ENCODE measurements at regions not wholly inside any gene's neighbourhood (a gene's known extent, or its start where the extent isn't known, plus 50 kb on each side); places are given as distances from the start of the nearest gene placed in this dataset.

DNA sequence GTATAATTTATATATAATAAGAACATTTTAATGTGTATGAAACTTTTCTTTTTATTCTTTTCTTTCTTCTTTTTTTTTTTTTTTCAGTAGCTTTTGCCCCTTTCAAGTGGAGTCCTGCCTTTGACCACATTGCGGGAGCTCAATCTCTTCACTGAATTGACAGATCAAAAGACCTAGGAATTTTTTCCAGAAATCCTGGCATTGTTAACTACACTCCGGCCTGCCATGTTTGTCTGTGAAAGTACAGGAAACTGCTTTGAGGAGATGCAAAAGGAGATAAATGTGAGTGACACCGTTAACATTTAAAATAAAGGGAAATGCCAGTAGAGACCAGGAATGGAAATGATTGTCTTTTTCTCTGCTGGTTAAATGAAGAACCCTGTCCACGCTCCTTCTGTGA lies 159.3 kb upstream of the VCX3A start:
- no peaks in the 10 kb centered on the region for H3K36me3 ChIP-seq
- intact Hi-C loops (cut with DNase I; ENCODE audit: low total_unique reads) = no loop called here
- H3K27ac ChIP-seq = no peak overlapping the region
- H3K9me3 ChIP-seq = peaks cover 0 to 4% of the 10 kb centered on the region in 2 donors
- no peak overlapping the region for H3K4me3 ChIP-seq
- TF ChIP-seq POLR2AphosphoS5 (IDR thresholded peaks at IDR 0.05) (no peak), POLR2A (IDR thresholded peaks at IDR 0.05) (no peak)
- TF ChIP-seq, protein P1, sequence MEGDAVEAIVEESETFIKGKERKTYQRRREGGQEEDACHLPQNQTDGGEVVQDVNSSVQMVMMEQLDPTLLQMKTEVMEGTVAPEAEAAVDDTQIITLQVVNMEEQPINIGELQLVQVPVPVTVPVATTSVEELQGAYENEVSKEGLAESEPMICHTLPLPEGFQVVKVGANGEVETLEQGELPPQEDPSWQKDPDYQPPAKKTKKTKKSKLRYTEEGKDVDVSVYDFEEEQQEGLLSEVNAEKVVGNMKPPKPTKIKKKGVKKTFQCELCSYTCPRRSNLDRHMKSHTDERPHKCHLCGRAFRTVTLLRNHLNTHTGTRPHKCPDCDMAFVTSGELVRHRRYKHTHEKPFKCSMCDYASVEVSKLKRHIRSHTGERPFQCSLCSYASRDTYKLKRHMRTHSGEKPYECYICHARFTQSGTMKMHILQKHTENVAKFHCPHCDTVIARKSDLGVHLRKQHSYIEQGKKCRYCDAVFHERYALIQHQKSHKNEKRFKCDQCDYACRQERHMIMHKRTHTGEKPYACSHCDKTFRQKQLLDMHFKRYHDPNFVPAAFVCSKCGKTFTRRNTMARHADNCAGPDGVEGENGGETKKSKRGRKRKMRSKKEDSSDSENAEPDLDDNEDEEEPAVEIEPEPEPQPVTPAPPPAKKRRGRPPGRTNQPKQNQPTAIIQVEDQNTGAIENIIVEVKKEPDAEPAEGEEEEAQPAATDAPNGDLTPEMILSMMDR (IDR thresholded peaks at IDR 0.05) = no peak
- no peak for DNase-seq (ENCODE audit: low spot score in 2 of 2)
- H3K27me3 ChIP-seq = no peaks in the 10 kb centered on the region
- no peaks in the 10 kb centered on the region for H3K4me1 ChIP-seq

DNA sequence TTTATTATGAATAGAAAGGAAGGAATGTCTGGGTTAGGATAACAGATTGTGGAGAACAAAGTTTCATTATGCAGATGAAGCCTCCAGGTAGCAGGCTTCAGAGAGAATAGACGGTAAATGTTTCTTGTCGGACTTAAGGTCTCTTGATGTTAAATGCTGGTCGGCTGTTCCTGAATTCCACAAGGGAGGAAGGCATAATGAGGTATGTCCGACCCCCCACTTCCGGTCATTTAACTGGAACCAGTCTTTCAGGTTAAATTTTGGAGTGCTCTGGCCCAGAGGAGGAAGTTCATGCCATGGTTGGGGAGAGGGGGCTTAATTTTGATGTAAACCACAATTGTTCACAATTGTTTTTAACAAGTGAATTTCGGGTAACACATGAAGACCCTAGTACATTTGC lies 158.1 kb upstream of the VCX3A start:
- Histone ChIP-seq H3K4me3 (no peak overlapping the region), H3K27me3 (no peaks in the 10 kb centered on the region), H3K9me3 (peaks cover 0 to 4% of the 10 kb centered on the region in 2 donors), H3K4me1 (no peaks in the 10 kb centered on the region), H3K27ac (no peak overlapping the region), H3K36me3 (no peaks in the 10 kb centered on the region)
- DNase-seq (ENCODE audit: low spot score in 2 of 2) = no peak
- no peak for TF ChIP-seq POLR2A (IDR thresholded peaks at IDR 0.05)
- TF ChIP-seq, protein P1 (IDR thresholded peaks at IDR 0.05) = no peak
- no peak for TF ChIP-seq POLR2AphosphoS5 (IDR thresholded peaks at IDR 0.05)
- intact Hi-C loops (cut with DNase I; ENCODE audit: low total_unique reads) = no loop called here

DNA sequence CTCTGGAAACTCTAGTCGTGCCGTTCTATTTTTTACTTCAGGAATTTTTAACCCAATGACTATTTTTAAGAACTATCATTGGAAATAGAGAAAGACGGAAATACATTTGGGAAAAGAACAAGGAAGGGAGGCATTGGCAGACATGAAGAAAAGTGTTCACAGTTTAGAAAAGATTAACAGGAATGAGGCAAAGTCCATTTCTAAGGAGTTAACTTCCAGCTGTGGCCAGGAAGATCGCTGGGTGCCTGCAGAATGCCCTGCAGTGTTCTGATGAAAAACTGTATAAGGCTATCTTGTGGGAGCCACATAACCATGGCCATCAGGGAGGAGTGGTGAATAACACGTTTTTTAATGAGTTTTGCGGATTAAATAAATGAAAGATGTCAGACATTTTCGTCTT lies 150.6 kb upstream of the VCX3A start:
- Histone ChIP-seq H3K27me3 (no peaks in the 10 kb centered on the region), H3K4me1 (no peaks in the 10 kb centered on the region), H3K27ac (no peak overlapping the region), H3K9me3 (peaks cover 0 to 2% of the 10 kb centered on the region in 2 donors), H3K36me3 (no peaks in the 10 kb centered on the region), H3K4me3 (no peak overlapping the region)
- TF ChIP-seq POLR2A (IDR thresholded peaks at IDR 0.05) = no peak
- TF ChIP-seq, protein P1 (IDR thresholded peaks at IDR 0.05) = no peak
- TF ChIP-seq POLR2AphosphoS5 (IDR thresholded peaks at IDR 0.05) = no peak
- intact Hi-C loops (cut with DNase I; ENCODE audit: low total_unique reads) = no loop called here
- no peak for DNase-seq (ENCODE audit: low spot score in 2 of 2)

DNA sequence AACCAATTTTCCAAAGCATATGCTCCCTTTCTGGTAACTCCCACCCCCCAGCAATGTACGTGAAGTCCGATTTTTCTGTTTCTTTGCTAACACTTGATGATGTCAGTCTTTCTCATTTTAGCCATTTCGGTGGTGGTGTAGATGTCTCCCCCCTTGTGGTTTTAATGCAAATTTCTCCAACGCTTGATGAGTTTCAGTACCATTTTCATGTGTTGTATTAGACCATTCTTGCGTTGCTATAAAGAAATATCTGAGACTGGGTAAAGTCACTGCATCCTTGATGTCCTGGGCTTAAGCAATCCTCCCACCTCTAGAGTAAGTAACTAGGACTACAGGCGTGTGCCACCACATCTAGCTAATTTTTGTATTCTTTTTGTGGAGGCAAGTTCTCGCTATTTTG lies 148.4 kb upstream of the VCX3A start:
- no peak for TF ChIP-seq POLR2AphosphoS5 (IDR thresholded peaks at IDR 0.05)
- TF ChIP-seq, protein P1 (IDR thresholded peaks at IDR 0.05) = no peak
- no peak for TF ChIP-seq POLR2A (IDR thresholded peaks at IDR 0.05)
- Histone ChIP-seq H3K36me3 (no peaks in the 10 kb centered on the region), H3K9me3 (no peaks in the 10 kb centered on the region), H3K27ac (no peak overlapping the region), H3K27me3 (no peaks in the 10 kb centered on the region), H3K4me1 (no peaks in the 10 kb centered on the region), H3K4me3 (no peak overlapping the region)
- intact Hi-C loops (cut with DNase I; ENCODE audit: low total_unique reads) = no loop called here
- DNase-seq (ENCODE audit: low spot score in 2 of 2) = no peak

DNA sequence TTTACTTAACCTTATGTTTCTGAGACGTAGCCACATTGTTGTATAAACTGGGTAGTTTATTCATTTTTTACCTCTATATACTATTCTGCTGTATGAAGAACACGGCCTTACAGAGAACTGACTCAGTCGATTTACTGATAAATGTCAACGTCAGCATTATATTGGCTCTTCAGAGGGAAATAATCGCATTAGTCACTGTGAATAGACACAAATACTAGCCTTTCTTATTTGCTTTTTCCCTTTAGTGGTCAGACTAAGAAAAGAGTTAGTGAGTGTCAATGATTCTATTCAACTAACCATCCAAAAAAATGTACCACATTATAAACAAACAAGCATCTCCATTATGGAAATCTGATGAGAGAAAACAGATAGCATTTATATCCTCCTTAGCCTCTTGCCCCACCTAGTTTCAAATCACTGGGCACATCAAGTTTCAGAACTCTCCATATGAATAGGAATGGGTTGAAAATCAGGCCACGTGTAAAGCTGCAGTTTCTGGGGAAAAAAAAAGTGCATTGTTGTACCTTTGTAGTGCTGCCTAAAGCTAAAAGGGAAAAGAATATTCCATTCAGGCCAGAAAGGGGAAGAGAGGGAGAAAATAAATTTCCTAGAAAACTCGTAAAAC lies 146.7 kb upstream of the VCX3A start:
- H3K4me1 ChIP-seq = no peaks in the 10 kb centered on the region
- TF ChIP-seq, protein P1 (IDR thresholded peaks at IDR 0.05) = no peak
- no peak for TF ChIP-seq POLR2AphosphoS5 (IDR thresholded peaks at IDR 0.05)
- no peak for TF ChIP-seq POLR2A (IDR thresholded peaks at IDR 0.05)
- intact Hi-C loops (cut with DNase I; ENCODE audit: low total_unique reads) = no loop called here
- no peaks in the 10 kb centered on the region for H3K9me3 ChIP-seq
- H3K4me3 ChIP-seq = no peak overlapping the region
- H3K36me3 ChIP-seq = no peaks in the 10 kb centered on the region
- DNase-seq (ENCODE audit: low spot score in 2 of 2) = no peak
- H3K27ac ChIP-seq = no peak overlapping the region
- H3K27me3 ChIP-seq = no peaks in the 10 kb centered on the region
